GM12878 (cell line): ENCODE measurements at regions not wholly inside any gene's neighbourhood (a gene's known extent, or its start where the extent isn't known, plus 50 kb on each side); places are given as distances from the start of the nearest gene placed in this dataset.

Experiments used
- ATAC-seq: fragments of 200-7000 bp; cut with Tn5 transposase; 3 replicates; pipeline ENCODE4 v1.9.1; 2020; ENCODE audit warnings: mild to moderate bottlenecking, moderate library complexity
- BruUV-seq: library from RNA; stranded (reverse); fragments of 400-500 nt; replicated peaks from 2 replicates; lab custom pipeline; 2021; lab: Mats Ljungman, UMichigan
- CTCF ChIA-PET: fragments of 300-600 bp; sonication (Branson Sonifier 250); formaldehyde crosslinking; extraction: SDS; loops from one replicate; lab custom pipeline; 2021; ENCODE audit warnings: inconsistent platforms; lab: Yijun Ruan, JAX
- POLR2A ChIA-PET: fragments of 350-600 bp; formaldehyde crosslinking; extraction: SDS; loops from one replicate; lab custom pipeline; 2021; ENCODE audit warnings: inconsistent platforms; lab: Charles Lee
- RAD21 ChIA-PET: fragments of 300-600 bp; sonication (Branson Sonifier 250); formaldehyde crosslinking; loops from one replicate; lab custom pipeline; 2023; ENCODE audit warnings: antibody characterized with exemption; ENCODE audit not compliant: unreplicated experiment; lab: Charles Lee
- SMC1A ChIA-PET: fragments of 300-600 bp; sonication (Branson Sonifier 250); formaldehyde crosslinking; loops from one replicate; lab custom pipeline; 2023; ENCODE audit not compliant: unreplicated experiment, uncharacterized antibody; lab: Charles Lee
- DNase-seq: peaks from one replicate; pipeline ENCODE4 v3.0.0-alpha.2; 2011; ENCODE audit warnings: low read depth, low spot score
- FAIRE-seq: peaks from 3 replicates; lab custom pipeline; 2011; peaks lifted over from hg19 to GRCh38; lab: Jason Lieb, UNC
- H2AFZ ChIP-seq: 2 replicates; pipeline ENCODE4 v1.6.0; 2011; ENCODE audit warnings: low read depth, low read length, control low read depth; ENCODE audit not compliant: control insufficient read depth
- H3K27ac ChIP-seq: 2 replicates; pipeline ENCODE4 v1.5.1; 2011; ENCODE audit warnings: control low read depth; ENCODE audit not compliant: control insufficient read depth, insufficient read depth
- H3K27me3 ChIP-seq, 2 experiments: replicated peaks in 1 of 2; 2 replicates each; pipeline versions ENCODE4 v1.6.0 to v1.6.1; 2011; ENCODE audit warnings: low read length in 1 of 2; ENCODE audit not compliant: control insufficient read depth in 2 of 2, insufficient read depth in 2 of 2
- H3K36me3 ChIP-seq, 2 experiments: 2 replicates each; pipeline ENCODE4 v1.5.1; 2011; ENCODE audit warnings: low read length in 1 of 2; ENCODE audit not compliant: control insufficient read depth in 2 of 2, insufficient read depth in 2 of 2
- H3K4me1 ChIP-seq: 2 replicates; pipeline ENCODE4 v1.6.1; 2011; ENCODE audit warnings: mild to moderate bottlenecking, low read length, moderate library complexity, mixed read lengths; ENCODE audit not compliant: control insufficient read depth, insufficient read depth
- H3K4me2 ChIP-seq: 2 replicates; pipeline ENCODE4 v1.6.0; 2011; ENCODE audit warnings: control low read depth; ENCODE audit not compliant: control insufficient read depth, insufficient read depth
- H3K4me3 ChIP-seq: fragments of 200-600 bp; sonication (generic); 2 replicates; pipeline ENCODE4 v1.5.1; 2016
- H3K79me2 ChIP-seq: 2 replicates; pipeline ENCODE4 v1.6.0; 2011; ENCODE audit warnings: low read length; ENCODE audit not compliant: control insufficient read depth, insufficient read depth
- H3K9ac ChIP-seq: 2 replicates; pipeline ENCODE4 v1.8.0; 2011; ENCODE audit warnings: low read length, control low read depth, mixed read lengths; ENCODE audit not compliant: control insufficient read depth, insufficient read depth
- H3K9me3 ChIP-seq: replicated peaks from 3 replicates; pipeline ENCODE4 v1.5.1; 2011; ENCODE audit warnings: mild to moderate bottlenecking, low read length; ENCODE audit not compliant: control insufficient read depth, insufficient read depth
- H4K20me1 ChIP-seq: 2 replicates; pipeline ENCODE4 v1.6.0; 2011; ENCODE audit not compliant: control insufficient read depth, insufficient read depth
- BMI1 ChIP-seq: fragments of 450-650 bp; IDR thresholded peaks from 2 replicates; pipeline ENCODE4 v1.6.1; 2016; ENCODE audit warnings: mild to moderate bottlenecking, moderate library complexity, borderline replicate concordance
- RUNX3 ChIP-seq: IDR thresholded peaks from 2 replicates; pipeline ENCODE4 v1.6.1; 2012; ENCODE audit warnings: low read length, inconsistent platforms
- TAF1 ChIP-seq: IDR thresholded peaks from 2 replicates; pipeline ENCODE4 v1.6.1; 2011; ENCODE audit warnings: mild to moderate bottlenecking, low read depth, low read length, borderline replicate concordance
- ZSCAN29 ChIP-seq: fragments of 450-650 bp; IDR thresholded peaks from 2 replicates; pipeline ENCODE4 v1.6.1; 2017; ENCODE audit warnings: mild to moderate bottlenecking, moderate library complexity
- WGBS: methylation state at CpG from one replicate; pipeline ENCODE4 v1.1.6; 2016; ENCODE audit warnings: low lambda C conversion rate; ENCODE audit not compliant: insufficient replicate concordance, insufficient coverage; ENCODE audit errors: missing lambda C conversion rate; 5-methylcytosine and 5-hydroxymethylcytosine counted together
- in situ Hi-C: fragments of 300-500 bp; cut with MboI; formaldehyde crosslinking; loops from 9 replicates; pipeline ENCODE4 v1.14.3; 2018; ENCODE audit warnings: mixed read lengths
- intact Hi-C: fragments of 100-400 bp; cut with micrococcal nuclease; formaldehyde crosslinking; loops from one replicate; pipeline ENCODE4 v1.14.2; 2022; ENCODE audit not compliant: unreplicated experiment

DNA sequence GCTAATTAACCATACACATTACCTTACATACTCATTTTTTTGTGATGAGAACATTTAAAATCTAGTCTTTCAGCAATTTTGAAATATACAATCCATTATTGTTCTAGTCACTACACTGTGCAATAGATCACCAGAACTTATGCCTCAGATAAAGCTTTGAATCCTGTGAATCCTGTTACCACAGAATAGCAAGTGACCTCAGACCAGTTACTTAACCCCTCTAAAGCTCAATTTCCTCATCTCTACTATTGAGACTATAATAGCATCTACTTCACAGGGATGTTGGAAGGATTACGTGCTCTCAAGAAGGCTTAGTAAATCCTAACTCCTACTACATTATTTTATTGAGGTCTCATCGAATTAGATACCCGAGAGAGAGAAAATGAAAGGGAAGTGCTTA is 60.2 kb upstream of the PIP5K1B start:
- Histone ChIP-seq H3K4me1 (peaks cover 44% of the 10 kb centered on the region), H3K9ac (no peak overlapping the region), H3K36me3 (no peaks in the 10 kb centered on the region), H4K20me1 (no peaks in the 10 kb centered on the region), H3K79me2 (no peaks in the 10 kb centered on the region), H3K4me3 (peak overlapping the region; percentile 8; the same call in 1 of the 2 replicates), H3K9me3 (no peaks in the 10 kb centered on the region), H3K4me2 (peak overlapping the region; percentile 85), H3K27me3 (no peaks in the 10 kb centered on the region), H3K27ac (peak overlapping the region; percentile 76), H2AFZ (peak overlapping the region; percentile 95)
- RAD21 ChIA-PET, result interaction anchor here (1.0 kb wide), 1 partner anchor 38 kb away, joined by 3 read pairs; no protein-coding TSS in a partner anchor
- FAIRE-seq (no peak), ATAC-seq (no peak), DNase-seq (no peak)
- 3% methylated on average over 3 of the region's 3 CpGs for WGBS
- POLR2A ChIA-PET, result no interaction called here
- SMC1A ChIA-PET, result interaction anchor here (0.6 to 2.1 kb wide), 2 partner anchors 13 to 38 kb away, joined by 3 to 9 read pairs; no protein-coding TSS in a partner anchor
- CTCF ChIA-PET, result interaction anchor here (1.0 kb wide), 2 partner anchors 11 to 63 kb away, joined by 3 read pairs; no protein-coding TSS in a partner anchor
- TF ChIP-seq RUNX3 (peak; percentile 23; the same call in 1 of the 2 replicates), ZSCAN29 (no peak)
- in situ Hi-C loops, result loop anchor here (25.0 kb wide), 2 partner anchors 108 to 1767 kb away; partner anchors contain the start of genes KLF9 and TMEM252
- intact Hi-C loops, result loop anchor here (1.0 to 10.0 kb wide), 4 partner anchors 8 to 530 kb away; partner anchors contain the start of gene TJP2
- no TSS peak for BruUV-seq

DNA sequence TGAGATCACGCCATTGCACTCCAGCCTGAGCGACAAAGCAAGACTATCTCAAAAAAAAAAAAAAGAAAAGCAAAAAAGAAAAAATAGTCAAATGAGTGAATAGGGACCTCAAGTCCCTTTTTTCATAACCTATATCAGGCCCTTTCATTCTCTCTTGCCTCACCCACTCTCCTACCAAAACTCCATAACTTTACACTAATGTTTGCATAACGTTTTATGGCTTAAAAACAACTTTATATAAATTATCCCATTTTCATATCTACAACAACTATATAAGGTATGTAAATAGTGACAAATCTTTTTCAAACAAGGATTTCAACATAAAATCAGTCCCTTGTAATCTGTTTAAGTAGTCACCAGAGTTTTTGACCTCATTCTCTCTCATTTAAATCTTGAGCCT is 56.9 kb upstream of the PIP5K1B start:
- no peak for TF ChIP-seq BMI1
- no peak for TF ChIP-seq TAF1
- BruUV-seq, result no TSS peak
- Histone ChIP-seq H2AFZ (no peak overlapping the region), H3K4me2 (no peak overlapping the region), H3K4me1 (peaks cover 38% of the 10 kb centered on the region), H3K9me3 (no peaks in the 10 kb centered on the region), H3K27me3 (no peaks in the 10 kb centered on the region), H3K36me3 (no peaks in the 10 kb centered on the region), H4K20me1 (no peaks in the 10 kb centered on the region), H3K79me2 (no peaks in the 10 kb centered on the region), H3K4me3 (no peak overlapping the region), H3K9ac (no peak overlapping the region), H3K27ac (no peak overlapping the region)
- intact Hi-C loops (loop anchor here (10.0 kb wide), 1 partner anchor 527 kb away; the partner anchor contains the start of gene TJP2), in situ Hi-C loops (loop anchor here (25.0 kb wide), 2 partner anchors 111 to 1764 kb away; partner anchors contain the start of genes KLF9 and TMEM252)
- ChIA-PET RAD21 (interaction anchor here (1.2 kb wide), 1 partner anchor 38 kb away, joined by 5 read pairs; no protein-coding TSS in a partner anchor), POLR2A (interaction anchor here (1.3 kb wide), 1 partner anchor 11 kb away, joined by 3 read pairs; no protein-coding TSS in a partner anchor), CTCF (interaction anchor here (3.2 kb wide), 1 partner anchor 8 kb away, joined by 11 read pairs; no protein-coding TSS in a partner anchor), SMC1A (interaction anchor here (0.7 to 3.2 kb wide), 2 partner anchors 8 to 848 kb away, joined by 3 to 21 read pairs; no protein-coding TSS in a partner anchor)
- no peak for ATAC-seq
- no peak for FAIRE-seq
- DNase-seq, result no peak
- WGBS, result 91% methylated on average over 3 of the region's 3 CpGs
